Activated naive CD8-positive, alpha-beta T cell treated with anti-CD3 and anti-CD28 coated beads for 36 hours (primary cell): ENCODE measurements at regions not wholly inside any gene's neighbourhood (a gene's known extent, or its start where the extent isn't known, plus 50 kb on each side); places are given as distances from the start of the nearest gene placed in this dataset.

Experiments
- DNase-seq: peaks from one replicate; pipeline ENCODE4 v3.0.0; 2021
- H3K27ac Mint-ChIP-seq: one replicate; pipeline ENCODE4 v1.8.0; 2022; ENCODE audit warnings: mild to moderate bottlenecking, moderate library complexity, mixed read lengths
- H3K27me3 Mint-ChIP-seq: one replicate; pipeline ENCODE4 v1.8.0; 2022; ENCODE audit warnings: mild to moderate bottlenecking, mixed read lengths
- H3K36me3 Mint-ChIP-seq: one replicate; pipeline ENCODE4 v1.8.0; 2021; ENCODE audit warnings: mild to moderate bottlenecking, mixed read lengths
- H3K4me1 Mint-ChIP-seq: one replicate; pipeline ENCODE4 v1.8.0; 2021; ENCODE audit warnings: mixed read lengths
- H3K4me3 Mint-ChIP-seq: one replicate; pipeline ENCODE4 v1.8.0; 2022; ENCODE audit warnings: mild to moderate bottlenecking, moderate library complexity, mixed read lengths
- H3K9me3 Mint-ChIP-seq: one replicate; pipeline ENCODE4 v1.8.0; 2022; ENCODE audit warnings: mixed read lengths

DNA sequence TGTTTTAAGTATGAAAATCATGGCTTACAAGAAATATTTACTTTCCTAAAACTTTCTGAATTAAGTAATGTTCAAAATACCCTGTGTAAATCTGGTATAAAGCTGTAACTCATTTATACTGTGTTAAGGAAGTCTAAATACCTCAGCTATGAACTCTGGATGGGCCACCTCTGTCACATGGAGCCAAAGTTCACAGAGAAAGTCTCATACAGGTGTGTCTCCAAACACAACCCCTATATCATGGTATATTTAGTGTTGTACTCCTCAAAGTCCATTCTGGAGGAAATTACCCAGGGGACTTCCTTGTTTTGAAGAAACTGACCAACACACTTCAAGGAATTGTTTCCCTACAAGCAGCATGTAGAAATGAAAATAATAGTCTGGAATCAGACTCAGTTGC, 909.2 kb upstream of the TENM4 start:
- no peaks in the 10 kb centered on the region for H3K9me3 Mint-ChIP-seq
- H3K27ac Mint-ChIP-seq = no peak overlapping the region
- DNase-seq = no peak
- no peaks in the 10 kb centered on the region for H3K4me1 Mint-ChIP-seq
- no peaks in the 10 kb centered on the region for H3K27me3 Mint-ChIP-seq
- no peaks in the 10 kb centered on the region for H3K36me3 Mint-ChIP-seq
- H3K4me3 Mint-ChIP-seq = no peak overlapping the region

DNA sequence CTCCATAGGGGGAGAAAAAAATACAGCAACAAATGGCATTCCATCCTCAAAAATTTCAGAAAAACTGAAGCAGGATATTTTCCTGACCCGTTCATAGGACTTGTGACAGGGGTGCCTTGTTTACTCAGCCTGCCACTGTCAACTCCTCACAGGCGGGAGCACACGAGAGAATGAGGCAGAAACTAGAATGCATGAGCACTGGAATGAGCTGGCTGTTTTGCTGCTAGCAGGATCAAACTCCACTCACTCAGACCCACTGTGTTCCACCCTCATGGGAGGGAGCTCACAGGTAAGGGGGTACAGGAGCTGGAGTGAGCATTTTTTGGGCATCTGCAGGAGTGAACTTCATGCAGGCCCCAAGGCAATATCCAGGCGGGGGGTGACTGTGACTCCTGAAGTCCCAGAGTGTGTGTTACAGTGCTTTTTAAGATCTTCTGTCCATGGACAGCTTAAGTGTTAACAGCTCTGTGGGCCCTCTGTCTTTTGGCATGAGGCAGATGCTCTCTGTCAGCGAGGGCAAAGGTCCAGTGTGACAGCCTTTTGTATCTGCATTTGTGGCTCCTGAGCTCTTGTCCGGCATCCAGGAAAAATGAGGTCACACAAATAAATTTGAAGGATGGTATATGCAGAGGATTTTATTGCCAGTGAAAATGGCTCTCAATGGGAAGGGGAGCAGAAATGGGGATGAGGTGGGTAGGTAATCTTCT, 905.7 kb upstream of the TENM4 start:
- Mint-ChIP-seq H3K36me3 (no peaks in the 10 kb centered on the region), H3K27me3 (no peaks in the 10 kb centered on the region), H3K4me3 (no peak overlapping the region), H3K9me3 (peaks cover 2% of the 10 kb centered on the region), H3K4me1 (no peaks in the 10 kb centered on the region), H3K27ac (no peak overlapping the region)
- DNase-seq = no peak

DNA sequence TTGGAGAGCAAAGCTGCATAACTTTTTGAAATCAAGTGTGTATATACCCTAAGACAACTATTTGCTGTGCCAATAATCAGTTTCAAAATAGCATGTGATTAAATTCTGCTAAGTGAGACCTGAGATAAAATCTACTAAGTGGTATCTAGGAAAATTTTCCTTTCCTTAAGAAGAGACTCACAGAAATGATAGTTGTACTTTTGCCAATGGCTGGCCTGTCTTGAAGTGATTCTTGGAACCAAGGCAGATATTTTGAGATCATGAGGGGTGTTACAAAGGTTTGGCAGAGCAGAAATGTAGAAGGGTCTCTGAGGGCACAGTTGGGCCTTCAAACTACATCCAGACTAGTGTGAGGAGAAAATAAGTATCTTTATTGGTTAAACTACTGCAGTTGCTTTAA, 902.6 kb upstream of the TENM4 start:
- Mint-ChIP-seq H3K9me3 (peaks cover 2% of the 10 kb centered on the region), H3K27me3 (no peaks in the 10 kb centered on the region), H3K27ac (no peak overlapping the region), H3K36me3 (no peaks in the 10 kb centered on the region), H3K4me1 (no peaks in the 10 kb centered on the region), H3K4me3 (no peak overlapping the region)
- DNase-seq = no peak

DNA sequence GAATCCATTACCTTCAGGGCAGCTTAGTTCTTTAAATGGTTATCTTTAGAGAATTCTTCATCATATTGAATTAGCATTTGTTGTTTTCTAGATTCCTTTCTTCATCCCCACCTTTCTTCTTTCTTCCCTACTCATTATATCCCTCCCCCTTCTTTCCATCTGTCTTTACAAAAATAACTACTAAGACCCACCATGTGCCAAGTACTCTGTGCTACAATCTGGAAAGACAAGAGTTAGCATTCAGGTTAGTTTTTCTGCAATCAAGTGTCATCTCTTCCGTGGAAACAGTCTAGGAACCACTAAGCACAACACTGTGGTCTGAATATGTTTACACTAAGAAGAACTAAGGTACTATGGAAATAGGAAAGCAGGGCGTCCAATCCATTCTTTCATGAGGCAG, 897.4 kb upstream of the TENM4 start:
- H3K36me3 Mint-ChIP-seq = no peaks in the 10 kb centered on the region
- no peak overlapping the region for H3K27ac Mint-ChIP-seq
- no peak for DNase-seq
- H3K4me3 Mint-ChIP-seq = no peak overlapping the region
- H3K4me1 Mint-ChIP-seq = no peaks in the 10 kb centered on the region
- H3K27me3 Mint-ChIP-seq = no peaks in the 10 kb centered on the region
- H3K9me3 Mint-ChIP-seq = peaks cover 5% of the 10 kb centered on the region

DNA sequence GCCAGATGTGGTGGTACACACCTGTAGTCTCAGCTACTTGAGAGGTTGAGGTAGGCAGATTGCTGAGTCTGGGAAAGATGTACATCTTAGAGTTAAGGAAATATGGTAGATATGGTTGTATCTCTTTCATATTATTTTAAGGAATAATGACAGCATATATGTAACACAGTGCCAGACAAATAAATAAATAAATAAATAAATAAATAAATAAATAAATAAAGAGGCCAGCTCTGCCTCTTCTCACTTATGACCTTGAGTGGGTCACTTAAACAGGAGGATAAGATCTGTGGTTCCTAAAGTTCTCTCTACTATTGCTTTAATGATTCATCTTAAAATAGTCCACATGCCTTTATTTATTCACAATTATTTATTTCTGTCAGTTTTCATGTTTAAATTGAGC, 890.9 kb upstream of the TENM4 start:
- Mint-ChIP-seq H3K27ac (no peak overlapping the region), H3K4me3 (no peak overlapping the region), H3K9me3 (peaks cover 2% of the 10 kb centered on the region), H3K27me3 (no peaks in the 10 kb centered on the region), H3K4me1 (no peaks in the 10 kb centered on the region), H3K36me3 (no peaks in the 10 kb centered on the region)
- no peak for DNase-seq

DNA sequence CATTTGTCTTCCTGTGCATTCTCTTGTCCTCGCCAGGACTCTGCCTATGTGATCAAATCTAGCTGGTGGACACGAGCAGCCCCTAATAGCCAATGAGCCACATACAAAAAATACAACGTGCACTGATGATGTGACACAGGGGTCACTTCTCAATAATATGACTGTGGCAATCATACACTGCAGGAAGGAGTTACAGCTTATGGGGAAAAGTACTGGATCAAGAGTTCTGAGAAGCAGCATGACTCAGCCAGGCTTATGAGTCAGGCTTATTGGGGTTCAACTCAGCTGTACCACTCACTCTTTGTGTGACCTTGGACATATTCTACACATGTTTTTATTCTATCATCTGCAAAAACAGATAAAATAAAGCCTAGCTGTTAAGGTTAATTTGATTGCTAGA, 889.4 kb upstream of the TENM4 start:
- no peaks in the 10 kb centered on the region for H3K4me1 Mint-ChIP-seq
- no peaks in the 10 kb centered on the region for H3K36me3 Mint-ChIP-seq
- H3K27ac Mint-ChIP-seq = no peak overlapping the region
- H3K27me3 Mint-ChIP-seq = no peaks in the 10 kb centered on the region
- H3K9me3 Mint-ChIP-seq = peaks cover 1% of the 10 kb centered on the region
- no peak overlapping the region for H3K4me3 Mint-ChIP-seq
- DNase-seq = no peak

DNA sequence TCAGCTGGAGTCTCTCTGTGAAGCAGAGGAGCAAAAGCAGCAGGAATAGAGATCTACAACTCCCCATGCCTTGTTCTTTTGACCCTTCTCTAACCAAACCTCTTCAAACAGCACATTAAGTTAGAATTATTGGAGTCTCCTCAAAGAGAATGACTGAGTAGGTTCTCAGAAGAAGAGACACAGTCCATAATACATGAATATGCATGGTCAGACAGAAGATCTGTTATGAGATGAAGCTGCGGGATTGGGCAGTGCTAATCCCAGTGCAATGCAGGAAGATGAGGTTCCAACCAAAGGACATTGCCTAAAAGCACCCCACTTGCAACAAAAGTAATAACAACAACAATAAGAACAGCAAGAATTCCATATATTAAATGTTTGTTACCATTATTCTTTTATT, 887.9 kb upstream of the TENM4 start:
- Mint-ChIP-seq H3K27me3 (no peaks in the 10 kb centered on the region), H3K4me1 (no peaks in the 10 kb centered on the region)
- no peak for DNase-seq

DNA sequence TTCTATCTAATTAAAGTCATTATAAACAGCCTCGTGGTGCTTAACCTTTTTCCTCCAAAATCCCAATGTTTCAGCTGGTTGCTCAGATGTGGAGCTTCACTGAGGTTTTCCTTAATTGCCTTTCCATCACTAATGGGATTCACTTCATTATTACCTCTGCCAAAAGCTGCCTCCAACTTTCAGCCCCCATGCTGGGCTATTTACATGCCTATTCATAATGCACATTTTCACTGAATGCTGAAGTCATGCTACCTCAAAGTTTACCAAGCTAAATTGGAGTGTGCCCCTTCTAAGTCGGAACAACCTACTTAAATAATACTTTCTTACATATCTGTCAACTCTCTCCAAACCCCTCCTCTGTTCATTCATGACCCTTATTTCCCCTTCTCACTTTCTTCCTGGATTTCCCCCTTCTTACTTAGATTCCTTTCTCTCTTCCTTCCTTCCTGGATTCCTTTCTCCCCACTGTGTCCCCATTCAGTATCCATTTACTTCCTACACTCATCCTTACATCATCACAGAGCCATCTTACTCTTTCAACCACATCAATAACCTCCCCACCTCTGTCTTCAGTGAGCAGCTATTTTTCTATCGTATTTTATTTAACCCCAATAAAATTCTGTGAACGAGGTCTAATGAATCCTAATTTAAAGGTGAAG, 887.3 kb upstream of the TENM4 start:
- Mint-ChIP-seq H3K4me3 (no peak overlapping the region), H3K4me1 (no peaks in the 10 kb centered on the region), H3K9me3 (peaks cover 1% of the 10 kb centered on the region), H3K27ac (no peak overlapping the region), H3K27me3 (no peaks in the 10 kb centered on the region), H3K36me3 (no peaks in the 10 kb centered on the region)
- DNase-seq = no peak

More for the DNA sequence above, 887.9 kb upstream of the TENM4 start:
- H3K27ac Mint-ChIP-seq = no peak overlapping the region
- H3K4me3 Mint-ChIP-seq = no peak overlapping the region
- no peaks in the 10 kb centered on the region for H3K36me3 Mint-ChIP-seq
- H3K9me3 Mint-ChIP-seq = peaks cover 1% of the 10 kb centered on the region

DNA sequence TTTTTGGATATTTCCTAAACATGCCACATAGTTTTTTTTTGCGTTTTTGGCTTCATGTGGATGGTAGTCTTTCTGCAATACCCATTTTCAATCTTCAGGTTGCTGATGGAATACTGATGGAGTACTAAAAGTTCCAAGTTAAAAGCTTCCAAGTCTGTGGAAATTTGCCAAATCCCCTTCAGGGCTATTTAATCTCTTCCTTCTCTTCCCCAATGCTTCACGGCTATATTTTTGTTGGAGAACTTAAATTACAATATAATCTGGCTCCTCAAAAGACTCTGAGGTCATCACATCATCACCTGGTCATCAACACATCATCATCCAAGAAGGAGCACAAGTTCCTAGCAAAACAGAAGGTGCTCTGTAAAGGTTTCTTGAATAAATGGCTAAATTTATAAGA, 881.0 kb upstream of the TENM4 start:
- Mint-ChIP-seq H3K9me3 (no peaks in the 10 kb centered on the region), H3K27ac (no peak overlapping the region), H3K36me3 (no peaks in the 10 kb centered on the region), H3K4me3 (no peak overlapping the region), H3K27me3 (no peaks in the 10 kb centered on the region), H3K4me1 (no peaks in the 10 kb centered on the region)
- DNase-seq = no peak

DNA sequence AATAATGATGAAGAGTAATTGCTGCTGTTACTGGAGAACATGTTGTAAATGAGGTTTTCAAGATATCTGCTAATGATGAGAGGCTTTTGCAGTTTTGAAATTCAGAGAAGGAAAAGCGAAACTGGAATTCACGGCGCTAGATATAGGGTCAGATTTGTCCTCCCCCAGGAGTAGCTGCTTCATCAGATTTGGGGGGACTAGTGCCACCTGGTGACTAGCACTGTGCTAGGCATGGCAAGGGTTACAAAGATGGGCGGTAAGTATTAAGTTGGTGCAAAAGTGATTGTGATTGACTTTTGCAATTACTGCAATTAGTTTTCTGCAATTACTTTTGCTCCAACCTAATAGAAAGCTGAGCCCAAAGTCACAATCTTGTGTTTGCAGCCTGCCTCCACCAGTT, 879.9 kb upstream of the TENM4 start:
- no peak overlapping the region for H3K4me3 Mint-ChIP-seq

DNA sequence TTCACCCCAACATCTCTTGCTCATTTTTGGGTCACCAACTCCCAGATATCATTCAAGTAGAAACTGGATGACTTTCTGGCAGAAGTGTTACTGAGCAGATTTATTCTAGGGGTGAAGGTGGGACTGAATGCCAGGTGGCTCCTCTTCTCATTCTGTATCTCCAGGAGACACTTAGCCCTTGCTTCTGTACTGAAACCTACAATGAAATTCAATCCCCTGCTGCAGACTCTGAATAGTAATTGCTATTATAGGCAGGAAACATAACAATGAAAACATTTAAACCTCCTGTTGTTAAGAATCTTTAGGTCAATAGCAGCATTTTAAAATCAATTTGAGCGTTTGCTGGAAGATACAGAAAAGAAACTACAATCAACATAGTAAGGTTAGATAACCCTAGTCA, 879.4 kb upstream of the TENM4 start:
- Mint-ChIP-seq H3K4me1 (no peaks in the 10 kb centered on the region), H3K9me3 (no peaks in the 10 kb centered on the region), H3K4me3 (no peak overlapping the region), H3K27ac (no peak overlapping the region), H3K36me3 (no peaks in the 10 kb centered on the region), H3K27me3 (no peaks in the 10 kb centered on the region)
- DNase-seq = no peak

More for the DNA sequence above, 879.9 kb upstream of the TENM4 start:
- H3K9me3 Mint-ChIP-seq = no peaks in the 10 kb centered on the region
- no peak overlapping the region for H3K27ac Mint-ChIP-seq
- H3K4me1 Mint-ChIP-seq = no peaks in the 10 kb centered on the region
- DNase-seq = no peak
- no peaks in the 10 kb centered on the region for H3K36me3 Mint-ChIP-seq
- no peaks in the 10 kb centered on the region for H3K27me3 Mint-ChIP-seq

DNA sequence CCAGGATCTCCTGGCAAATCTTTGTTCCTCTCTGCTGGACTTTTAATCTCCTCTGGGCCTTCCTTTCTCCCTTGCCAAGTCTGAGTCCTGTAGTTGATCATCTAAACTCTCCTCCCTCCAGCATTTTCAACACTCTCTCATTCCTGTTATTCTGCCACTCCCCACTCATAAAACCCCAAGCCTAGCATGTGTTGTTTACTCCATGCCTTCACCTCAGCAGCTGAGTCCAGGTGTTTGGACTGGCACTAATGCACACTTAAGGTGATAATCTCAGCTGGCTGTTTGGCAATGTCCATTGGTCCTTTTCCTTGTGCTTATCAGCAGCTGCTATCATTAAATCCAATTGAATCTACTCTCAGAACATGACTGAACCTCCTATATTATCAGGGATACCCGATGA, 876.8 kb upstream of the TENM4 start:
- Mint-ChIP-seq H3K27ac (no peak overlapping the region), H3K4me1 (no peaks in the 10 kb centered on the region), H3K27me3 (no peaks in the 10 kb centered on the region), H3K9me3 (no peaks in the 10 kb centered on the region), H3K36me3 (no peaks in the 10 kb centered on the region), H3K4me3 (no peak overlapping the region)
- no peak for DNase-seq

DNA sequence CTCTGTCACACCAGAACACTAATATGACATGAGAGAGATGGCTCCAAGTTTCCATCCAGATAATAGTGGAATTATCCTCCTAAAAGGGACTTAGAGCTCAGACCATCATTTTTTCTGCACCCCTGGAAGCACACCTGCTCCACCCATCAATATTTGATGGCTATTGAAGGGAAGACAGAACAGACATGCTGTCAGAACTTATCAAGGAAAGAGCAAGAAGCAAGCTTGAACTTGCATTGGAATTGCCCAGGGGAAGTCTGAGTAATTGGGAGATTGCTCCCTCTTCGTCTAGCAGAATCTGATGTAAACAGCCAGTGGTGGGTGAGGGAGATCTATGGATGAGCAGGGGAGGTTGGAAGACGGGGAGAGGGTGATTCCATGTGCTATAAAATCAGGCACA, 874.4 kb upstream of the TENM4 start:
- no peak overlapping the region for H3K27ac Mint-ChIP-seq
- H3K4me3 Mint-ChIP-seq = no peak overlapping the region
- H3K4me1 Mint-ChIP-seq = no peaks in the 10 kb centered on the region
- H3K27me3 Mint-ChIP-seq = no peaks in the 10 kb centered on the region
- H3K9me3 Mint-ChIP-seq = no peaks in the 10 kb centered on the region
- H3K36me3 Mint-ChIP-seq = no peaks in the 10 kb centered on the region
- no peak for DNase-seq

DNA sequence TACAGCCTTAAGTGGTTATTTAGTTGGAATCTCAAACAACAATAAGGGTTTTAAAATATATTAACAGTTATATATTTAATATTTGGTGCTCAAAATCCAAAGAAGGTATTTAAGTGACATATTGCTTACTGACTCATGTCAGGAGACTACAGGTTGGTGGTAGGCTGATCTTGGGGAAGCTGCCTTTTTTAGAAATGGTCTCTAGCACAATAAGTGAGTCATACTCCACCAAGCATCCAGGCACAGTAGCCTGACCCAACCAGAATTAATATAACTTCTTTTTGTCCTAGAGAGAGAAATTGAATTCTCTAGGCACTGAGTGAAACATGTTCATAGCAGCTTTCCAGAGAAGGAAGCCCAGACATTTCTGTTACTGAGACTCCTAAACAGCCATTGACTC, 868.5 kb upstream of the TENM4 start:
- DNase-seq = no peak
- peaks cover 9% of the 10 kb centered on the region for H3K9me3 Mint-ChIP-seq
- no peaks in the 10 kb centered on the region for H3K4me1 Mint-ChIP-seq
- no peak overlapping the region for H3K27ac Mint-ChIP-seq
- H3K27me3 Mint-ChIP-seq = no peaks in the 10 kb centered on the region
- no peak overlapping the region for H3K4me3 Mint-ChIP-seq
- no peaks in the 10 kb centered on the region for H3K36me3 Mint-ChIP-seq

DNA sequence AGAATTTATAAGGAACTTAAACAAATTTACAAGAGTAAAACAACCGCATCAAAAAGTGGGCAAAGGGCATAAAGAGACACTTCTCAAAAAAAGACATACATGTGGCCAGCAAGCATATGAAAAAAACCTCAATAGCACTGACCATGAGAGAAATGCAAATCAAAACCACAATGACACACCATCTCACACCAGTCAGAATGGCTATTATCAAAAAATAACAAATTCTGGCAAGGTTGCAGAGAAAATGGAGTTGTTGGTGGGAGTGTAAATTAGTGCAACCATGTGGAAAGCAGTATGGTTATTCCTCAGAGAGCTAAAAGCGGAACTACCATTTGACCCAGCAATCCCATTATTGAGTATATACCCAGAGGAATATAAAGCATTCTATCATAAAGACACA, 866.8 kb upstream of the TENM4 start:
- Mint-ChIP-seq H3K9me3 (peaks cover 9% of the 10 kb centered on the region), H3K27ac (no peak overlapping the region), H3K36me3 (no peaks in the 10 kb centered on the region), H3K4me1 (no peaks in the 10 kb centered on the region), H3K27me3 (no peaks in the 10 kb centered on the region), H3K4me3 (no peak overlapping the region)
- DNase-seq = no peak

DNA sequence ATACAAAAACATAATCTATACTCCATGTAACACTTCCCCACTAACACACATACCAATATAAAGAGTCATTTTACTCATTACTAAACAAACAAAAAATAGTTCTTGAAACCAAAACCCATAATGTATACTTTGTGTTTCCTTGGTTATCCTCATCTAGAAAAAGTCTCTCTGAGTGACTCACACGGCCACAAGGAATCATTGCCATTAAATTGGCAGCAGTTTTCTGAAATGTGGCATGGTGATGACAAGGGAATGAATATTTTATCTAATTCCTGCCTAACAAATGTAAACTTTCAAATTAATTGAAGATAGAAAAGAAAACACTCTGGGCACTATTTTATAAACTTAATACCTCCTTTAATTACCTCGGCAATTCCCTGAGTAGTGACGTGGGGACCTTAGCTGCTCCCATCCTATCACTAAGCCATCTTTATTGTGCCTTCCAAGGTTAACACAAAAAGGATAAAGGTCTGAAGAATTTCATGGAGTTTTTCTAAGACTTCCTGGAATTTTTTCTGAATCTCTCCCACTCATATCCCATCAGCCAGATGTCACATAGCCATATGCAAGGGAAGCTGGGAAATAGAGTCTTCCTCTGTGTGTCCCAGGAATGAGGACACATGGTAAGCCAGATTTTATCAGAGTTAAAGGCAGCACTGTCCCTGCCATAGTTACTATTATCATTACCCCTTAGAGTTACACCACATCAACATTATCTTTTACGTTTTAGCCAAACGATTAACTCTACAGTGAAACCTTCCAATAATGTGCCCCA, 857.2 kb upstream of the TENM4 start:
- Mint-ChIP-seq H3K27ac (no peak overlapping the region), H3K27me3 (no peaks in the 10 kb centered on the region), H3K36me3 (no peaks in the 10 kb centered on the region), H3K4me1 (no peaks in the 10 kb centered on the region), H3K4me3 (no peak overlapping the region), H3K9me3 (no peaks in the 10 kb centered on the region)
- DNase-seq = no peak
